ENCODE measurements at regions not wholly inside any gene's neighbourhood (a gene's known extent, or its start where the extent isn't known, plus 50 kb on each side); places are given as distances from the start of the nearest gene placed in this dataset.
"Not testable (repeated sequence)": the region's sequence is repeated elsewhere in the genome, so short reads cannot be mapped to it uniquely, and the experiment has no call there.

- TF ChIP-seq, protein P1, sequence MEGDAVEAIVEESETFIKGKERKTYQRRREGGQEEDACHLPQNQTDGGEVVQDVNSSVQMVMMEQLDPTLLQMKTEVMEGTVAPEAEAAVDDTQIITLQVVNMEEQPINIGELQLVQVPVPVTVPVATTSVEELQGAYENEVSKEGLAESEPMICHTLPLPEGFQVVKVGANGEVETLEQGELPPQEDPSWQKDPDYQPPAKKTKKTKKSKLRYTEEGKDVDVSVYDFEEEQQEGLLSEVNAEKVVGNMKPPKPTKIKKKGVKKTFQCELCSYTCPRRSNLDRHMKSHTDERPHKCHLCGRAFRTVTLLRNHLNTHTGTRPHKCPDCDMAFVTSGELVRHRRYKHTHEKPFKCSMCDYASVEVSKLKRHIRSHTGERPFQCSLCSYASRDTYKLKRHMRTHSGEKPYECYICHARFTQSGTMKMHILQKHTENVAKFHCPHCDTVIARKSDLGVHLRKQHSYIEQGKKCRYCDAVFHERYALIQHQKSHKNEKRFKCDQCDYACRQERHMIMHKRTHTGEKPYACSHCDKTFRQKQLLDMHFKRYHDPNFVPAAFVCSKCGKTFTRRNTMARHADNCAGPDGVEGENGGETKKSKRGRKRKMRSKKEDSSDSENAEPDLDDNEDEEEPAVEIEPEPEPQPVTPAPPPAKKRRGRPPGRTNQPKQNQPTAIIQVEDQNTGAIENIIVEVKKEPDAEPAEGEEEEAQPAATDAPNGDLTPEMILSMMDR (IDR thresholded peaks at IDR 0.05): not testable (repeated sequence)
- TF ChIP-seq POLR2A (IDR thresholded peaks at IDR 0.05): not testable (repeated sequence)
These were observed 4469.3 kb upstream of the TPTE start for GRCh38 chr21:6052109-6052508.
